BJ (cell line): ENCODE measurements at regions not wholly inside any gene's neighbourhood (a gene's known extent, or its start where the extent isn't known, plus 50 kb on each side); places are given as distances from the start of the nearest gene placed in this dataset.

Experiments
- CTCF ChIA-PET: fragments of 350-600 bp; formaldehyde crosslinking; extraction: SDS; loops from one replicate; lab custom pipeline; 2021; ENCODE audit warnings: antibody characterized with exemption, inconsistent platforms; lab: Yijun Ruan, JAX
- POLR2A ChIA-PET: fragments of 300-600 bp; sonication (Branson Sonifier 250); formaldehyde crosslinking; extraction: SDS; loops from one replicate; lab custom pipeline; 2021; ENCODE audit warnings: antibody characterized with exemption; lab: Charles Lee
- DNase-seq: peaks from one replicate; pipeline ENCODE4 v3.0.0-alpha.2; 2011; ENCODE audit warnings: low read depth
- H3K27me3 ChIP-seq: 2 replicates; pipeline ENCODE4 v1.6.0; 2011; ENCODE audit warnings: low read length; ENCODE audit not compliant: control insufficient read depth, insufficient read depth
- H3K36me3 ChIP-seq: 2 replicates; pipeline ENCODE4 v1.5.1; 2011; ENCODE audit warnings: low read length; ENCODE audit not compliant: control insufficient read depth, insufficient read depth
- H3K4me3 ChIP-seq: 2 replicates; pipeline ENCODE4 v1.5.1; 2011; ENCODE audit warnings: low read depth, mild to moderate bottlenecking, control low read depth, low read length
- CTCF ChIP-seq: IDR thresholded peaks from 2 replicates; pipeline ENCODE4 v1.5.1; 2011; ENCODE audit warnings: low read depth, mild to moderate bottlenecking, control low read depth, inconsistent platforms, low read length, moderate library complexity; ENCODE audit not compliant: insufficient read depth

DNA sequence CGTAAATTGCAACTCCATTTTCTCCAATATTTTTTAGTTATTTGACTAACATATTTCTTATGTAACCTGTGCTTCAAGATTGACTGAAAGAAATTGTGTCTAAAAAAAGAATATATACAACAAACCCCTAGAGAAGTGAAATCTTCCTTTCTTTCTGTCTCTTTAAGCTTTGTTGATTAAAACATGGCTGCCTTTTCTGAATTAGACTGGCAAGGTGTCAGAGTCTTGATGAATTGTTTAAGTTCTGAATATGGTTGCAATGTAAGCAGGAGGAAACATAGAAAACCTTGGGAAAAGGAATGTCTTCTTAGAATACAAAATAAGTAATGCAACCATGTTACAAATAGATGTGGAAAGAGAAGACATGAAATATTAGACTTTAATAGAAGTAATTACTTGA is 209.8 kb upstream of the CTNND2 start:
- POLR2A ChIA-PET: no interaction called here
- no peaks in the 10 kb centered on the region for H3K36me3 ChIP-seq
- CTCF ChIA-PET: no interaction called here
- no peak for DNase-seq
- no peak for TF ChIP-seq CTCF
- no peak overlapping the region for H3K4me3 ChIP-seq
- no peaks in the 10 kb centered on the region for H3K27me3 ChIP-seq

- TF ChIP-seq CTCF: no peak
- no peaks in the 10 kb centered on the region for H3K36me3 ChIP-seq
- H3K4me3 ChIP-seq: no peak overlapping the region
Observed at GRCh38 chr5:12113062-12113461, 208.8 kb upstream of the CTNND2 start.

GRCh38 chr5:12111261-12111660 is 207.0 kb upstream of the CTNND2 start:
- ChIA-PET POLR2A (no interaction called here), CTCF (no interaction called here)
- no peak for DNase-seq
- TF ChIP-seq CTCF: no peak
- Histone ChIP-seq H3K27me3 (no peaks in the 10 kb centered on the region), H3K36me3 (no peaks in the 10 kb centered on the region), H3K4me3 (no peak overlapping the region)

More at GRCh38 chr5:12113062-12113461, 208.8 kb upstream of the CTNND2 start:
- DNase-seq: no peak
- H3K27me3 ChIP-seq: no peaks in the 10 kb centered on the region
- POLR2A ChIA-PET: no interaction called here
- CTCF ChIA-PET: no interaction called here

DNA sequence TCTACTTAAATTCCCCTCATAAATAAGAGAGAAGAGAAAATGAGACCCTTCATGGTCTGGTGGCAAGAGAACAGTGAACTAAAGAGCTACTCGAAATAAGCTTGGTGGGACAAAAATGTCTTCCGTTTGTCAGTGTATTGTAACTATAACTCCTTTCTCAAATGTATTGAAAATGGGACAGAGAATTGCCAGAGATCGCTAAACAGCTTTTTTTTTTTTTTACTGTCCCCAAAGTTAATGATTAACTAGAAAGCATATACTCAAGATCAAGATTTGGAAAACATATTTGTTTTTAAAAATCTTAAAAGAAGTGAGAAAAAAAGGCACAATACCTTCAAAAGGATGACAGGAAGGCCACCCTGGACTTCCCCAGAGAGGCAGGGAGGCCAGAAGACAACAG is 206.4 kb upstream of the CTNND2 start:
- no peak for DNase-seq
- no peak for TF ChIP-seq CTCF
- no peaks in the 10 kb centered on the region for H3K36me3 ChIP-seq
- CTCF ChIA-PET: no interaction called here
- H3K27me3 ChIP-seq: no peaks in the 10 kb centered on the region
- H3K4me3 ChIP-seq: no peak overlapping the region
- POLR2A ChIA-PET: no interaction called here

GRCh38 chr5:12109075-12109688 is 204.9 kb upstream of the CTNND2 start:
- CTCF ChIA-PET: interaction anchor here (0.5 kb wide), 1 partner anchor 33 kb away, joined by 3 read pairs; no protein-coding TSS in a partner anchor
- Histone ChIP-seq H3K36me3 (no peaks in the 10 kb centered on the region), H3K4me3 (no peak overlapping the region), H3K27me3 (no peaks in the 10 kb centered on the region)
- no peak for TF ChIP-seq CTCF
- POLR2A ChIA-PET: no interaction called here
- DNase-seq: no peak
